IMR-90 (cell line): ENCODE measurements at regions not wholly inside any gene's neighbourhood (a gene's known extent, or its start where the extent isn't known, plus 50 kb on each side); places are given as distances from the start of the nearest gene placed in this dataset.
A peak's percentile ranks its signal among the peaks of the same experiment; 100 is the strongest.

Experiments used
- ATAC-seq: fragments of 200-7000 bp; cut with Tn5 transposase; 2 replicates; pipeline ENCODE4 v1.9.1; 2020; ENCODE audit warnings: low read depth, mild to moderate bottlenecking, moderate library complexity
- BruUV-seq: library from RNA; stranded (reverse); fragments of 400-500 nt; replicated peaks from 2 replicates; lab custom pipeline; 2021; lab: Mats Ljungman, UMichigan
- CTCF ChIA-PET: fragments of 300-600 bp; formaldehyde crosslinking; extraction: SDS; loops from one replicate; lab custom pipeline; 2021; ENCODE audit warnings: antibody characterized with exemption; lab: Yijun Ruan, JAX
- POLR2A ChIA-PET: fragments of 300-600 bp; sonication (Branson Sonifier 250); formaldehyde crosslinking; loops from one replicate; lab custom pipeline; 2022; ENCODE audit warnings: antibody characterized with exemption; ENCODE audit not compliant: unreplicated experiment; lab: Charles Lee
- DNase-seq: peaks from one replicate; pipeline ENCODE4 v3.0.0; 2013
- H2AFZ ChIP-seq: replicated peaks from 2 replicates; pipeline ENCODE3; 2013; ENCODE audit warnings: low read length, mild to moderate bottlenecking; ENCODE audit not compliant: poor library complexity
- H2AK5ac ChIP-seq: 2 replicates; pipeline ENCODE4 v1.6.1; 2013; ENCODE audit warnings: low read depth, low read length, inconsistent platforms
- H2AK9ac ChIP-seq: replicated peaks from 2 replicates; pipeline ENCODE3; 2013; ENCODE audit warnings: mild to moderate bottlenecking, low read depth, low read length, moderate library complexity; ENCODE audit not compliant: poor library complexity
- H2BK120ac ChIP-seq: 2 replicates; pipeline ENCODE4 v1.6.1; 2013; ENCODE audit warnings: low read depth, low read length, inconsistent platforms
- H2BK15ac ChIP-seq: 3 replicates; pipeline ENCODE4 v1.6.1; 2013; ENCODE audit warnings: low read depth, low read length, inconsistent platforms
- H2BK20ac ChIP-seq: 2 replicates; pipeline ENCODE4 v1.6.1; 2013; ENCODE audit warnings: low read depth, mild to moderate bottlenecking, inconsistent platforms, low read length, moderate library complexity
- H2BK5ac ChIP-seq: 2 replicates; pipeline ENCODE4 v1.6.1; 2013; ENCODE audit warnings: mild to moderate bottlenecking, low read depth, low read length, inconsistent platforms; ENCODE audit not compliant: poor library complexity, severe bottlenecking
- H3K14ac ChIP-seq: replicated peaks from 2 replicates; pipeline ENCODE4 v1.6.1; 2013; ENCODE audit warnings: low read depth, low read length, inconsistent platforms
- H3K18ac ChIP-seq: 2 replicates; pipeline ENCODE4 v1.6.1; 2013; ENCODE audit warnings: low read depth, low read length, control low read depth
- H3K23ac ChIP-seq: 2 replicates; pipeline ENCODE4 v1.6.1; 2013; ENCODE audit warnings: low read depth, low read length, inconsistent platforms
- H3K27ac ChIP-seq: 2 replicates; pipeline ENCODE4 v1.5.1; 2013; ENCODE audit warnings: mild to moderate bottlenecking, control low read depth, low read length; ENCODE audit not compliant: insufficient read depth
- H3K27me3 ChIP-seq: 2 replicates; pipeline ENCODE4 v1.6.1; 2013; ENCODE audit warnings: low read length; ENCODE audit not compliant: control insufficient read depth, insufficient read depth
- H3K36me3 ChIP-seq: 2 replicates; pipeline ENCODE4 v1.6.1; 2013; ENCODE audit warnings: low read length, mixed read lengths; ENCODE audit not compliant: control insufficient read depth, insufficient read depth
- H3K4ac ChIP-seq: 2 replicates; pipeline ENCODE4 v1.6.1; 2013; ENCODE audit warnings: low read depth, low read length, inconsistent platforms
- H3K4me1 ChIP-seq: 2 replicates; pipeline ENCODE4 v1.6.1; 2013; ENCODE audit warnings: low read length, mixed read lengths; ENCODE audit not compliant: control insufficient read depth, insufficient read depth
- H3K4me2 ChIP-seq: 2 replicates; pipeline ENCODE4 v1.6.1; 2013; ENCODE audit warnings: low read depth, mild to moderate bottlenecking, control low read depth, low read length, moderate library complexity
- H3K4me3 ChIP-seq: 2 replicates; pipeline ENCODE4 v1.5.1; 2013; ENCODE audit warnings: low read depth, mild to moderate bottlenecking, control low read depth, low read length, moderate library complexity; ENCODE audit not compliant: insufficient read depth
- H3K56ac ChIP-seq: 2 replicates; pipeline ENCODE4 v1.6.1; 2013; ENCODE audit warnings: low read length, inconsistent platforms; ENCODE audit not compliant: insufficient read depth; ENCODE audit errors: extremely low read depth
- H3K79me1 ChIP-seq, 2 experiments: 2 replicates each; pipeline ENCODE4 v1.6.1; 2013; ENCODE audit warnings: low read length in 2 of 2, inconsistent platforms in 1 of 2, low read depth in 1 of 2
- H3K9ac ChIP-seq: 2 replicates; pipeline ENCODE4 v1.6.1; 2013; ENCODE audit warnings: low read depth, low read length, control low read depth
- H3K9me1 ChIP-seq: 2 replicates; pipeline ENCODE4 v1.6.1; 2013; ENCODE audit warnings: low read length, inconsistent platforms; ENCODE audit not compliant: insufficient read depth
- H3K9me3 ChIP-seq: 2 replicates; pipeline ENCODE4 v1.6.1; 2013; ENCODE audit warnings: low read length; ENCODE audit not compliant: control insufficient read depth, insufficient read depth
- H4K20me1 ChIP-seq: 2 replicates; pipeline ENCODE4 v1.6.1; 2013; ENCODE audit warnings: low read length, inconsistent platforms; ENCODE audit not compliant: insufficient read depth
- H4K5ac ChIP-seq: 2 replicates; pipeline ENCODE4 v1.6.1; 2013; ENCODE audit warnings: mild to moderate bottlenecking, low read depth, low read length, control low read depth
- H4K8ac ChIP-seq, 2 experiments: 2 replicates each; pipeline ENCODE4 v1.6.1; 2013; ENCODE audit warnings: low read depth in 2 of 2, low read length in 2 of 2, control low read depth in 1 of 2, inconsistent platforms in 1 of 2
- H4K91ac ChIP-seq: 2 replicates; pipeline ENCODE4 v1.6.1; 2013; ENCODE audit warnings: low read depth, low read length, inconsistent platforms; ENCODE audit not compliant: insufficient read depth
- CEBPB ChIP-seq: IDR thresholded peaks from 2 replicates; pipeline ENCODE4 v1.6.1; 2012; ENCODE audit warnings: low read depth, low read length, improper control_type of control experiment
- CHD1 ChIP-seq: IDR thresholded peaks from 2 replicates; pipeline ENCODE4 v1.6.1; 2012; ENCODE audit warnings: low read depth, low read length, improper control_type of control experiment
- MAFK ChIP-seq: IDR thresholded peaks from 2 replicates; pipeline ENCODE4 v1.6.1; 2012; ENCODE audit warnings: low read depth, low read length, improper control_type of control experiment
- RFX5 ChIP-seq: IDR thresholded peaks from 2 replicates; pipeline ENCODE4 v1.8.0; 2012; ENCODE audit warnings: low read depth, mild to moderate bottlenecking, low read length, moderate library complexity
- WGBS, 2 experiments: methylation state at CpG; one replicate each; pipeline versions ENCODE4 v1.1.5 to v1.1.7; 2013; ENCODE audit warnings: missing lambda C conversion rate in 2 of 2; ENCODE audit not compliant: insufficient read length in 1 of 2; ENCODE audit errors: extremely low coverage in 2 of 2; 5-methylcytosine and 5-hydroxymethylcytosine counted together
- dilution Hi-C: fragments of 300-500 bp; cut with HindIII; formaldehyde crosslinking; loops from one replicate; pipeline ENCODE4 v1.14.3; 2018; ENCODE audit warnings: low sequenced_read_pairs; ENCODE audit not compliant: unreplicated experiment
- in situ Hi-C: fragments of 300-500 bp; cut with MboI; formaldehyde crosslinking; loops from 3 replicates; pipeline ENCODE4 v1.14.3; 2019; ENCODE audit warnings: low sequenced_read_pairs, inconsistent platforms, mixed read lengths
- intact Hi-C: fragments of 100-400 bp; cut with micrococcal nuclease; formaldehyde crosslinking; loops from 2 replicates; pipeline ENCODE4 v1.10.0; 2022

DNA sequence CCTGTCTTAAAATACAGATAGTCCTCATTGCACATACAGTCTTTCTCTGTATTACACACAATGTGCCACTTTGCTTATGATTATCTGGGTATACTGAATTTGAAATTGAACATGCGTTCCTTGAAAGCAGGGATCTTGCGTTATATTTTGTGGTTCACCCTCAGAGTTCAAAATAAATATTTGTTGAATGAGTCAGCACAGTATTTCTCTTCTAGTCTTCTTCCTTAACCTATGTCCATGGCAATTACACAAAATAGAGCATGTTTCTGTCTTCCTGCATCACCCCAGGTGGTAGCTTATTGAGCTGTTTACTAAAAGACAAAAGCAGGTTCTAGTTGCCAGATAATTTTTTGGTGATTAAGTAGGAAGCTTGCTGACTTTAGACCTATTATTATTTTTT, 272.9 kb upstream of the FERMT1 start (continued):
- TF ChIP-seq CEBPB: no peak
- TF ChIP-seq CHD1: no peak
- no peak for TF ChIP-seq RFX5

DNA sequence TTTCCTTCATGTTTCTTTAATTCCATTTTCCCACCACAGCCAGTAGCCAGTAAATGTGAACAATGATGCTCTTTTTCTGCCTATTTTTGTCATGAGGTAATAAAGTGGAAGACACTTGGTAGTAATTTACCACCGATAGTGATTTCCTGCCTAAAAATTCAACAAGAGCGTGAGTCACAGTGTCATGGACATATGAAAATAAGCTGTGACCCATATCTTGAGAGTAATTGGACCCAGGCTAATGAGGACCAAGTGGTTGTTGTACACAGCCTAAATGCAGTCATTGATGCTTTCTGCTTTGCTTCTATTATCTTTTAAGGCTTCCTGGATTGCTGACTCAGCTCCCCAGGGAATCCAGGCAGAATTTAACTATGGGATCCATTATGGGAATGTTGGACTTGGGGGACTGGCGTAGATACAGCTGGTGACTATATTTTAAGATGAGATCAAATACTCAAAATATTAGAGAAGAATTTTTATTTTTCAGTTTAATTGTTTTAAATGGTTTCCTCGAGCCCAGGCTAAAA, 265.9 kb upstream of the FERMT1 start:
- in situ Hi-C loops (no loop called here), intact Hi-C loops (no loop called here), dilution Hi-C loops (no loop called here)
- H2BK20ac ChIP-seq: no peak overlapping the region
- no peak overlapping the region for H2AFZ ChIP-seq
- H3K23ac ChIP-seq: no peak overlapping the region
- H3K36me3 ChIP-seq: no peaks in the 10 kb centered on the region
- no peak overlapping the region for H2BK5ac ChIP-seq
- no peak overlapping the region for H3K14ac ChIP-seq
- no peak overlapping the region for H4K91ac ChIP-seq
- no peaks in the 10 kb centered on the region for H3K79me1 ChIP-seq
- no peak overlapping the region for H3K27ac ChIP-seq
- no peaks in the 10 kb centered on the region for H3K4me1 ChIP-seq
- ATAC-seq (no peak), DNase-seq (no peak)
- CTCF ChIA-PET: no interaction called here
- no peak overlapping the region for H3K56ac ChIP-seq
- H3K9ac ChIP-seq: no peak overlapping the region
- no CpG with 5 or more reads among the region's 4 CpGs for WGBS, 2 experiments
- no peaks in the 10 kb centered on the region for H3K9me3 ChIP-seq
- no peak overlapping the region for H2BK120ac ChIP-seq
- H3K4me2 ChIP-seq: no peak overlapping the region
- H4K8ac ChIP-seq: no peak overlapping the region
- no peak overlapping the region for H2AK5ac ChIP-seq
- no TSS peak for BruUV-seq
- no peak overlapping the region for H4K5ac ChIP-seq
- no peaks in the 10 kb centered on the region for H4K20me1 ChIP-seq
- no peaks in the 10 kb centered on the region for H3K9me1 ChIP-seq
- TF ChIP-seq CHD1: no peak
- peak; percentile 78 for TF ChIP-seq MAFK
- POLR2A ChIA-PET: no interaction called here
- H3K4me3 ChIP-seq: no peak overlapping the region
- H2AK9ac ChIP-seq: no peak overlapping the region
- no peak overlapping the region for H3K18ac ChIP-seq
- H2BK15ac ChIP-seq: no peak overlapping the region
- H3K4ac ChIP-seq: no peak overlapping the region
- H3K27me3 ChIP-seq: no peaks in the 10 kb centered on the region; the same call in 1 of the 2 replicates
